PC-3 (cell line): ENCODE measurements at regions not wholly inside any gene's neighbourhood (a gene's known extent, or its start where the extent isn't known, plus 50 kb on each side); places are given as distances from the start of the nearest gene placed in this dataset.

Experiments
- EZH2 ChIP-seq: fragments of 300-600 bp; sonication (generic); IDR thresholded peaks from one replicate; pipeline ENCODE4 v1.6.1; 2017; ENCODE audit warnings: antibody characterized with exemption, mild to moderate bottlenecking, low read length; ENCODE audit not compliant: unreplicated experiment
- TF ChIP-seq, protein P1 (sequence below): fragments of 300-600 bp; sonication (generic); conservative IDR thresholded peaks from 2 replicates; pipeline ENCODE4 v1.5.1; 2017; ENCODE audit warnings: antibody characterized with exemption, low read depth, mild to moderate bottlenecking, low read length

- TF ChIP-seq, protein P1, sequence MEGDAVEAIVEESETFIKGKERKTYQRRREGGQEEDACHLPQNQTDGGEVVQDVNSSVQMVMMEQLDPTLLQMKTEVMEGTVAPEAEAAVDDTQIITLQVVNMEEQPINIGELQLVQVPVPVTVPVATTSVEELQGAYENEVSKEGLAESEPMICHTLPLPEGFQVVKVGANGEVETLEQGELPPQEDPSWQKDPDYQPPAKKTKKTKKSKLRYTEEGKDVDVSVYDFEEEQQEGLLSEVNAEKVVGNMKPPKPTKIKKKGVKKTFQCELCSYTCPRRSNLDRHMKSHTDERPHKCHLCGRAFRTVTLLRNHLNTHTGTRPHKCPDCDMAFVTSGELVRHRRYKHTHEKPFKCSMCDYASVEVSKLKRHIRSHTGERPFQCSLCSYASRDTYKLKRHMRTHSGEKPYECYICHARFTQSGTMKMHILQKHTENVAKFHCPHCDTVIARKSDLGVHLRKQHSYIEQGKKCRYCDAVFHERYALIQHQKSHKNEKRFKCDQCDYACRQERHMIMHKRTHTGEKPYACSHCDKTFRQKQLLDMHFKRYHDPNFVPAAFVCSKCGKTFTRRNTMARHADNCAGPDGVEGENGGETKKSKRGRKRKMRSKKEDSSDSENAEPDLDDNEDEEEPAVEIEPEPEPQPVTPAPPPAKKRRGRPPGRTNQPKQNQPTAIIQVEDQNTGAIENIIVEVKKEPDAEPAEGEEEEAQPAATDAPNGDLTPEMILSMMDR, result no peak
- TF ChIP-seq EZH2, result no peak
Measured at GRCh38 chr3:59133311-59133710, 83.5 kb upstream of the CFAP20DC start.
